Kidney (tissue), 13 donors: ENCODE measurements at regions not wholly inside any gene's neighbourhood (a gene's known extent, or its start where the extent isn't known, plus 50 kb on each side); places are given as distances from the start of the nearest gene placed in this dataset.

ENCODE experiments used
- DNase-seq, 5 donors: peaks; one replicate each; pipeline ENCODE4 v3.0.0-alpha.2; 2013 to 2020
- FAIRE-seq: peaks from 2 replicates; lab custom pipeline; 2012; peaks lifted over from hg19 to GRCh38; lab: Jason Lieb, UNC
- H3K27ac ChIP-seq, 2 donors: one replicate each; pipeline ENCODE4 v1.7.0; 2013; ENCODE audit warnings: low read depth in 2 of 2, low read length in 2 of 2, inconsistent platforms in 1 of 2
- H3K27me3 ChIP-seq: one replicate; pipeline ENCODE4 v1.7.1; 2013; ENCODE audit warnings: low read length, inconsistent platforms; ENCODE audit not compliant: control insufficient read depth, insufficient read depth
- H3K36me3 ChIP-seq, 3 donors: one replicate each; pipeline versions ENCODE4 v1.7.0 to v1.7.1; 2013; ENCODE audit warnings: low read length in 3 of 3, control low read depth in 1 of 3, inconsistent platforms in 1 of 3; ENCODE audit not compliant: insufficient read depth in 3 of 3, control insufficient read depth in 2 of 3
- H3K4me1 ChIP-seq, 3 donors: one replicate each; pipeline versions ENCODE4 v1.7.0 to v1.7.1; 2013; ENCODE audit warnings: low read length in 3 of 3, inconsistent platforms in 1 of 3, low read depth in 1 of 3; ENCODE audit not compliant: control insufficient read depth in 2 of 3, insufficient read depth in 2 of 3
- H3K4me3 ChIP-seq, 3 donors: one replicate each; pipeline versions ENCODE4 v1.7.0 to v1.8.1; 2013; ENCODE audit warnings: low read length in 3 of 3, control low read depth in 1 of 3, inconsistent platforms in 1 of 3
- H3K9ac ChIP-seq, 3 donors: one replicate each; pipeline versions ENCODE4 v1.7.0 to v1.7.1; 2013; ENCODE audit warnings: low read length in 3 of 3, control low read depth in 1 of 3, inconsistent platforms in 1 of 3
- H3K9me3 ChIP-seq, 3 donors: one replicate each; pipeline versions ENCODE4 v1.7.0 to v1.7.1; 2013; ENCODE audit warnings: low read length in 3 of 3, control low read depth in 1 of 3, inconsistent platforms in 1 of 3; ENCODE audit not compliant: control insufficient read depth in 2 of 3, insufficient read depth in 1 of 3
- CTCF ChIP-seq: IDR thresholded peaks from 3 replicates; pipeline ENCODE4 v1.5.1; 2012; ENCODE audit warnings: mild to moderate bottlenecking, moderate library complexity, borderline replicate concordance; ENCODE audit not compliant: insufficient read depth; ENCODE audit errors: extremely low read depth
- intact Hi-C: fragments of 100-400 bp; cut with DNase I; formaldehyde crosslinking; loops from one replicate; pipeline ENCODE4 v1.11.1; 2022
- donor health status: control.
- donor health status: control.
- donor health status: control.
- donor health status: control.
- donor health status: control.
- donor health status: DM: yes; HTN: yes; CAD: no.
- donor health status: Normal renal cell carcinoma (clear cell type).

- no peak overlapping the region for H3K27ac ChIP-seq
- intact Hi-C loops = no loop called here
- H3K4me3 ChIP-seq = no peak overlapping the region
- DNase-seq (no peak), FAIRE-seq (no peak)
- no peak overlapping the region for H3K9ac ChIP-seq
- no peaks in the 10 kb centered on the region for H3K4me1 ChIP-seq
- H3K27me3 ChIP-seq = no peaks in the 10 kb centered on the region
- H3K36me3 ChIP-seq = no peaks in the 10 kb centered on the region
- no peak for TF ChIP-seq CTCF
- H3K9me3 ChIP-seq = no peaks in the 10 kb centered on the region
Measured at GRCh38 chr21:24935991-24936390, 671.3 kb downstream of the MRPL39 start.

- H3K4me3 ChIP-seq = no peak overlapping the region
- FAIRE-seq = no peak
- no peak for TF ChIP-seq CTCF
Measured at GRCh38 chr21:24910591-24910990, 696.7 kb downstream of the MRPL39 start.

GRCh38 chr21:24903994-24904635 lies 703.2 kb downstream of the MRPL39 start:
- no peak for FAIRE-seq
- Histone ChIP-seq H3K9ac (no peak overlapping the region), H3K36me3 (no peaks in the 10 kb centered on the region), H3K27ac (no peak overlapping the region), H3K4me3 (no peak overlapping the region), H3K9me3 (no peaks in the 10 kb centered on the region), H3K4me1 (no peaks in the 10 kb centered on the region), H3K27me3 (no peaks in the 10 kb centered on the region)
- intact Hi-C loops = no loop called here
- DNase-seq = no peak
- no peak for TF ChIP-seq CTCF

More at GRCh38 chr21:24910591-24910990, 696.7 kb downstream of the MRPL39 start:
- no peaks in the 10 kb centered on the region for H3K36me3 ChIP-seq
- intact Hi-C loops = no loop called here
- DNase-seq = no peak
- H3K27ac ChIP-seq = no peak overlapping the region
- H3K27me3 ChIP-seq = no peaks in the 10 kb centered on the region
- no peaks in the 10 kb centered on the region for H3K4me1 ChIP-seq
- no peaks in the 10 kb centered on the region for H3K9me3 ChIP-seq
- H3K9ac ChIP-seq = no peak overlapping the region

- TF ChIP-seq CTCF = no peak
- Histone ChIP-seq H3K4me1 (no peaks in the 10 kb centered on the region), H3K9me3 (no peaks in the 10 kb centered on the region), H3K9ac (no peak overlapping the region), H3K27me3 (no peaks in the 10 kb centered on the region), H3K36me3 (no peaks in the 10 kb centered on the region), H3K4me3 (no peak overlapping the region), H3K27ac (no peak overlapping the region)
- FAIRE-seq = no peak
- intact Hi-C loops = no loop called here
- DNase-seq = no peak
Measured at GRCh38 chr21:24899138-24899537, 708.1 kb downstream of the MRPL39 start.
